Aorta (tissue), 5 donors: ENCODE measurements at regions not wholly inside any gene's neighbourhood (a gene's known extent, or its start where the extent isn't known, plus 50 kb on each side); places are given as distances from the start of the nearest gene placed in this dataset.
"Not testable (repeated sequence)": the region's sequence is repeated elsewhere in the genome, so short reads cannot be mapped to it uniquely, and the experiment has no call there.

Source experiments
- ATAC-seq: fragments of 200-7000 bp; cut with Tn5 transposase; one replicate; pipeline ENCODE4 v1.9.1; 2022; ENCODE audit warnings: moderate library complexity; ENCODE audit not compliant: low FRiP score
- DNase-seq, 2 donors: peaks; one replicate each; pipeline ENCODE4 v3.0.0-alpha.2; 2020
- H3K27ac ChIP-seq, 2 donors: one replicate each; pipeline ENCODE4 v1.5.1; 2013; ENCODE audit warnings: low read length in 2 of 2, mild to moderate bottlenecking in 2 of 2, moderate library complexity in 2 of 2, control low read depth in 1 of 2, inconsistent platforms in 1 of 2, low read depth in 1 of 2
- H3K27me3 ChIP-seq, 2 donors: one replicate each; pipeline ENCODE4 v1.6.1; 2013; ENCODE audit warnings: control low read depth in 1 of 2, low read length in 1 of 2, mild to moderate bottlenecking in 1 of 2, moderate library complexity in 1 of 2; ENCODE audit not compliant: insufficient read depth in 2 of 2, control insufficient read depth in 1 of 2
- H3K36me3 ChIP-seq, 2 donors: one replicate each; pipeline ENCODE4 v1.6.1; 2013; ENCODE audit warnings: control low read depth in 1 of 2, low read length in 1 of 2, mild to moderate bottlenecking in 1 of 2; ENCODE audit not compliant: insufficient read depth in 2 of 2, control insufficient read depth in 1 of 2
- H3K4me1 ChIP-seq, 2 donors: one replicate each; pipeline ENCODE4 v1.6.1; 2013; ENCODE audit warnings: low read length in 2 of 2, control low read depth in 1 of 2, mild to moderate bottlenecking in 1 of 2, moderate library complexity in 1 of 2; ENCODE audit not compliant: insufficient read depth in 2 of 2, control insufficient read depth in 1 of 2
- H3K4me3 ChIP-seq, 2 donors: one replicate each; pipeline ENCODE4 v1.5.1; 2013; ENCODE audit warnings: low read length in 2 of 2, control low read depth in 1 of 2, mild to moderate bottlenecking in 1 of 2
- H3K9me3 ChIP-seq: one replicate; pipeline ENCODE4 v1.6.1; 2013; ENCODE audit warnings: mild to moderate bottlenecking, low read length; ENCODE audit not compliant: control insufficient read depth
- WGBS, 2 donors: extraction: QIAGEN DNeasy Blood & Tissue Kit; methylation state at CpG; one replicate each; pipeline ENCODE4 v1.1.7; 2013; 5-methylcytosine and 5-hydroxymethylcytosine counted together
- intact Hi-C, 2 donors: fragments of 100-400 bp; cut with DNase I; formaldehyde crosslinking; loops; one replicate each; pipeline versions ENCODE4 v1.14.2 to v1.15.0; 2022
- donor health status: healthy with polysubstance abuse.
- donor health status: Bipolar disorder and iron deficiency.
- donor health status: DM: no; HTN: no; CAD: no.
- donor health status: DM: no; HTN: no; CAD: no.
- donor health status: DM: yes; HTN: yes; CAD: no.

- 89 to 91% methylated on average over 8 of the region's 8 CpGs for WGBS, 2 donors
- H3K4me1 ChIP-seq, H3K4me3 ChIP-seq, H3K36me3 ChIP-seq, DNase-seq, H3K27me3 ChIP-seq, ATAC-seq, H3K27ac ChIP-seq, intact Hi-C loops, H3K9me3 ChIP-seq: not testable (repeated sequence)
These were observed 102.3 kb downstream of the KBTBD2 start for GRCh38 chr7:32789266-32789665.

GRCh38 chr7:32788174-32788573, 103.4 kb downstream of the KBTBD2 start:
- H3K27me3 ChIP-seq, H3K36me3 ChIP-seq, DNase-seq, H3K9me3 ChIP-seq, intact Hi-C loops, H3K4me1 ChIP-seq, H3K27ac ChIP-seq, H3K4me3 ChIP-seq, ATAC-seq: not testable (repeated sequence)
- 95 to 98% methylated on average over 2 of the region's 2 CpGs for WGBS, 2 donors

GRCh38 chr7:32785365-32785944, 106.1 kb downstream of the KBTBD2 start:
- H3K4me1 ChIP-seq, DNase-seq, ATAC-seq, H3K4me3 ChIP-seq, H3K36me3 ChIP-seq, H3K27ac ChIP-seq, H3K9me3 ChIP-seq, H3K27me3 ChIP-seq, intact Hi-C loops: not testable (repeated sequence)
- 91 to 93% methylated on average over 5 of the region's 5 CpGs for WGBS, 2 donors

GRCh38 chr7:32779895-32780294, 111.7 kb downstream of the KBTBD2 start:
- no CpG with 5 or more reads among the region's 1 CpG for whole genome bisulfite sequencing, 2 donors
- H3K27ac ChIP-seq, intact Hi-C loops, H3K9me3 ChIP-seq, H3K36me3 ChIP-seq, H3K4me1 ChIP-seq, H3K27me3 ChIP-seq, H3K4me3 ChIP-seq, DNase-seq, ATAC-seq: not testable (repeated sequence)

- H3K4me3 ChIP-seq, result no peak overlapping the region
- ATAC-seq, result no peak
- no peaks in the 10 kb centered on the region for H3K36me3 ChIP-seq
- WGBS, 2 donors, result 73 to 81% methylated on average over 1 of the region's 1 CpG
- intact Hi-C loops, result no loop called here
- no peaks in the 10 kb centered on the region for H3K27me3 ChIP-seq
- H3K27ac ChIP-seq, result no peak overlapping the region
- H3K9me3 ChIP-seq, result peaks cover 4% of the 10 kb centered on the region
- no peaks in the 10 kb centered on the region for H3K4me1 ChIP-seq
- DNase-seq, result no peak
These were observed 112.4 kb downstream of the KBTBD2 start for GRCh38 chr7:32779167-32779566.

GRCh38 chr7:32777041-32777666, 114.4 kb downstream of the KBTBD2 start:
- intact Hi-C loops, H3K27me3 ChIP-seq, DNase-seq, H3K36me3 ChIP-seq, H3K4me1 ChIP-seq, H3K4me3 ChIP-seq, H3K27ac ChIP-seq, H3K9me3 ChIP-seq, ATAC-seq: not testable (repeated sequence)
- 93 to 94% methylated on average over 4 of the region's 4 CpGs for WGBS, 2 donors

GRCh38 chr7:32776318-32776717, 115.2 kb downstream of the KBTBD2 start:
- DNase-seq, H3K4me1 ChIP-seq, H3K36me3 ChIP-seq, H3K27me3 ChIP-seq, H3K9me3 ChIP-seq, H3K27ac ChIP-seq, intact Hi-C loops, H3K4me3 ChIP-seq, ATAC-seq: not testable (repeated sequence)
- 64 to 87% methylated on average over 3 of the region's 3 CpGs for WGBS, 2 donors

- H3K9me3 ChIP-seq, H3K4me1 ChIP-seq, H3K36me3 ChIP-seq, DNase-seq, intact Hi-C loops, H3K4me3 ChIP-seq, ATAC-seq, H3K27me3 ChIP-seq, H3K27ac ChIP-seq: not testable (repeated sequence)
- WGBS, 2 donors, result 61 to 62% methylated on average over 3 of the region's 4 CpGs
These were observed 115.8 kb downstream of the KBTBD2 start for GRCh38 chr7:32775809-32776208.

- intact Hi-C loops, result no loop called here
- no peak for ATAC-seq
- Histone ChIP-seq H3K4me3 (no peak overlapping the region), H3K4me1 (no peaks in the 10 kb centered on the region), H3K9me3 (peaks cover 1% of the 10 kb centered on the region), H3K36me3 (no peaks in the 10 kb centered on the region), H3K27ac (no peak overlapping the region), H3K27me3 (no peaks in the 10 kb centered on the region)
- WGBS, 2 donors, result 79 to 90% methylated on average over 1 of the region's 1 CpG
- no peak for DNase-seq
These were observed 117.0 kb downstream of the KBTBD2 start for GRCh38 chr7:32774541-32774951.
